ENCODE measurements at regions not wholly inside any gene's neighbourhood (a gene's known extent, or its start where the extent isn't known, plus 50 kb on each side); places are given as distances from the start of the nearest gene placed in this dataset.
A peak's percentile ranks its signal among the peaks of the same experiment; 100 is the strongest.
"Not testable (repeated sequence)": the region's sequence is repeated elsewhere in the genome, so short reads cannot be mapped to it uniquely, and the experiment has no call there.

GRCh38 chr7:140283472-140283871, 106.7 kb upstream of the KDM7A start:
- DNase-seq: no peak

- no peak for DNase-seq
These were observed 105.2 kb upstream of the KDM7A start for GRCh38 chr7:140281960-140282359.

GRCh38 chr7:140281255-140281654, 104.5 kb upstream of the KDM7A start:
- no peak for DNase-seq

GRCh38 chr7:140276001-140276400, 99.2 kb upstream of the KDM7A start:
- DNase-seq: no peak

GRCh38 chr7:140275069-140275965, 98.5 kb upstream of the KDM7A start:
- no peak for DNase-seq

- DNase-seq: no peak
These were observed 96.6 kb upstream of the KDM7A start for GRCh38 chr7:140273417-140273816.

GRCh38 chr7:140271643-140271968, 94.8 kb upstream of the KDM7A start:
- not testable (repeated sequence) for DNase-seq

- no peak for DNase-seq
These were observed 92.3 kb upstream of the KDM7A start for GRCh38 chr7:140269004-140269638.

- no peak for DNase-seq
These were observed 90.8 kb upstream of the KDM7A start for GRCh38 chr7:140267381-140268226.

GRCh38 chr7:140263277-140263676, 86.5 kb upstream of the KDM7A start:
- DNase-seq: no peak

- DNase-seq: no peak
These were observed 85.6 kb upstream of the KDM7A start for GRCh38 chr7:140262242-140262903.

- DNase-seq: no peak
These were observed 84.7 kb upstream of the KDM7A start for GRCh38 chr7:140261522-140261921.

- no peak for DNase-seq
These were observed 84.3 kb upstream of the KDM7A start for GRCh38 chr7:140261105-140261486.

GRCh38 chr7:140260352-140261104, 83.7 kb upstream of the KDM7A start:
- DNase-seq: no peak

GRCh38 chr7:140257278-140257677, 80.5 kb upstream of the KDM7A start:
- DNase-seq: not testable (repeated sequence)

GRCh38 chr7:140254976-140255375, 78.2 kb upstream of the KDM7A start:
- not testable (repeated sequence) for DNase-seq

- peak; percentile 82 for DNase-seq
These were observed 72.4 kb upstream of the KDM7A start for GRCh38 chr7:140249036-140249806.

GRCh38 chr7:140247559-140247958, 70.8 kb upstream of the KDM7A start:
- DNase-seq: no peak

- no peak for DNase-seq
These were observed 68.9 kb upstream of the KDM7A start for GRCh38 chr7:140245611-140246105.

GRCh38 chr7:140242057-140243031, 65.6 kb upstream of the KDM7A start:
- no peak for DNase-seq

Data from NCI-H526 treated with DMSO at 0.1 percent for 48 hours (cell line).